ENCODE measurements at regions not wholly inside any gene's neighbourhood (a gene's known extent, or its start where the extent isn't known, plus 50 kb on each side); places are given as distances from the start of the nearest gene placed in this dataset.

- no peak for DNase-seq
These were observed 53.7 kb upstream of the ATP11B start for GRCh38 chr3:182739619-182740018.

GRCh38 chr3:182740710-182741109 lies 52.6 kb upstream of the ATP11B start:
- no peak for DNase-seq

- no peak for DNase-seq
These were observed 52.1 kb upstream of the ATP11B start for GRCh38 chr3:182741214-182741613.
